ENCODE measurements at regions not wholly inside any gene's neighbourhood (a gene's known extent, or its start where the extent isn't known, plus 50 kb on each side); places are given as distances from the start of the nearest gene placed in this dataset.
"Not testable (repeated sequence)": the region's sequence is repeated elsewhere in the genome, so short reads cannot be mapped to it uniquely, and the experiment has no call there.

DNA sequence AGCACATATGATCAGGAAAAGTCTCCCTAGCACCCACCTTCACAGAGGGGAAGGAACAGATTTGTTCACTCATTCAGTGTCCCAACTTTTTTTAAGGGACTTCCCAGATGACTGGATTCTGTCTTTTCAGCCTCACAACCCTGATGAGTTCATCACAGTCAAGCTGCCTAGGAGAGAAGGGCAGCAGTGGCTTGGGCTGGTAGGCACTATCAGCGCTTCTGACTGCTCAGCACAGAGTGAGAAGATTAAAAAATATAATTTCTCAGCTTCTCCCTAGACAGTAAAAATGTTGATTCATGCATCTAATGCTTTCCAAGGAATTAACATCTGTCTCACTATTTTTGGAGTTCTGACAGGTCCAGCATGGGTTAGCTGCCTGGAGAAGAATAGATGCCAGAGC lies 328.2 kb downstream of the DTHD1 start:
- Histone ChIP-seq H3K9ac (ENCODE audit: low read length) (no peak overlapping the region), H3K27me3 (ENCODE audit: low read depth, low read length) (no peaks in the 10 kb centered on the region)

DNA sequence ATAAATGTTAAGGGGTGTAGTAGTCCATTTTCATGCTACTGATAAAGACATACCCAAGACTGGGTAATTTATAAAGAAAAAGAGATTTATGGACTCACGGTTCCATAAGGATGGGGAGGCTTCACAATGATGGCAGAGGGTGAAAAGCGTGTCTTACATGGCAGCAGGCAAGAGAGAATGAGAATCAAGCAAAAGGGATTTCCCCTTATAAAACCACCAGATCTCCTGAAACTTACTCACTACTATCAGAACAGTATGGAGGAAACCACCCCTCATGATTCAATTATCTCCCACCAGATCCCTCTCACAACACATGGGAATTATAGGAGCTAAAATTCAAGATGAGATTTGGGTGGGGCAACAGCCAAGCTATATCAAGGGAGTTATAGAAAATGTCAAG lies 329.2 kb downstream of the DTHD1 start:
- H3K4me1 ChIP-seq (ENCODE audit: low read length), result peaks cover 5% of the 10 kb centered on the region; the same call in 1 of the 2 replicates
- peaks cover 2% of the 10 kb centered on the region for H3K36me3 ChIP-seq (replicated peaks; ENCODE audit: low read depth, low read length)
- no peaks in the 10 kb centered on the region for H3K27me3 ChIP-seq (ENCODE audit: low read depth, low read length)
- H3K9me3 ChIP-seq (ENCODE audit: insufficient read depth, low read length), result peaks cover 3% of the 10 kb centered on the region; the same call in 1 of the 2 replicates
- H3K79me2 ChIP-seq (ENCODE audit: low read length), result no peaks in the 10 kb centered on the region
- no peak overlapping the region for H3K9ac ChIP-seq (ENCODE audit: low read length)
- no peak overlapping the region for H3K27ac ChIP-seq (ENCODE audit: low read length)
- TF ChIP-seq, protein P1, sequence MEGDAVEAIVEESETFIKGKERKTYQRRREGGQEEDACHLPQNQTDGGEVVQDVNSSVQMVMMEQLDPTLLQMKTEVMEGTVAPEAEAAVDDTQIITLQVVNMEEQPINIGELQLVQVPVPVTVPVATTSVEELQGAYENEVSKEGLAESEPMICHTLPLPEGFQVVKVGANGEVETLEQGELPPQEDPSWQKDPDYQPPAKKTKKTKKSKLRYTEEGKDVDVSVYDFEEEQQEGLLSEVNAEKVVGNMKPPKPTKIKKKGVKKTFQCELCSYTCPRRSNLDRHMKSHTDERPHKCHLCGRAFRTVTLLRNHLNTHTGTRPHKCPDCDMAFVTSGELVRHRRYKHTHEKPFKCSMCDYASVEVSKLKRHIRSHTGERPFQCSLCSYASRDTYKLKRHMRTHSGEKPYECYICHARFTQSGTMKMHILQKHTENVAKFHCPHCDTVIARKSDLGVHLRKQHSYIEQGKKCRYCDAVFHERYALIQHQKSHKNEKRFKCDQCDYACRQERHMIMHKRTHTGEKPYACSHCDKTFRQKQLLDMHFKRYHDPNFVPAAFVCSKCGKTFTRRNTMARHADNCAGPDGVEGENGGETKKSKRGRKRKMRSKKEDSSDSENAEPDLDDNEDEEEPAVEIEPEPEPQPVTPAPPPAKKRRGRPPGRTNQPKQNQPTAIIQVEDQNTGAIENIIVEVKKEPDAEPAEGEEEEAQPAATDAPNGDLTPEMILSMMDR (IDR thresholded peaks at IDR 0.05; ENCODE audit: low read depth, low read length), result no peak
- no peak for TF ChIP-seq EZH2phosphoT487 (IDR thresholded peaks at IDR 0.05; ENCODE audit: low read depth)
- no peak overlapping the region for H2AFZ ChIP-seq (ENCODE audit: low read depth, low read length)
- no peak overlapping the region for H3K4me3 ChIP-seq (ENCODE audit: low read length)
- H3K4me2 ChIP-seq (ENCODE audit: low read length), result no peak overlapping the region
- H4K20me1 ChIP-seq (ENCODE audit: insufficient read depth, low read length), result no peaks in the 10 kb centered on the region

More for the DNA sequence above, 328.2 kb downstream of the DTHD1 start:
- H3K36me3 ChIP-seq (replicated peaks; ENCODE audit: low read depth, low read length), result peaks cover 2% of the 10 kb centered on the region
- no peaks in the 10 kb centered on the region for H4K20me1 ChIP-seq (ENCODE audit: insufficient read depth, low read length)
- H3K4me3 ChIP-seq (ENCODE audit: low read length), result no peak overlapping the region
- no peak for TF ChIP-seq EZH2phosphoT487 (IDR thresholded peaks at IDR 0.05; ENCODE audit: low read depth)
- TF ChIP-seq, protein P1 (IDR thresholded peaks at IDR 0.05; ENCODE audit: low read depth, low read length), result no peak
- peaks cover 5% of the 10 kb centered on the region; the same call in 1 of the 2 replicates for H3K4me1 ChIP-seq (ENCODE audit: low read length)
- H3K4me2 ChIP-seq (ENCODE audit: low read length), result no peak overlapping the region
- H3K9me3 ChIP-seq (ENCODE audit: insufficient read depth, low read length), result peaks cover 3% of the 10 kb centered on the region; the same call in 1 of the 2 replicates
- no peaks in the 10 kb centered on the region for H3K79me2 ChIP-seq (ENCODE audit: low read length)
- H3K27ac ChIP-seq (ENCODE audit: low read length), result no peak overlapping the region
- no peak overlapping the region for H2AFZ ChIP-seq (ENCODE audit: low read depth, low read length)

- not testable (repeated sequence) for H3K27ac ChIP-seq (ENCODE audit: low read length); H3K9ac ChIP-seq (ENCODE audit: low read length); H3K9me3 ChIP-seq (ENCODE audit: insufficient read depth, low read length); H3K79me2 ChIP-seq (ENCODE audit: low read length); H4K20me1 ChIP-seq (ENCODE audit: insufficient read depth, low read length); H3K27me3 ChIP-seq (ENCODE audit: low read depth, low read length); H2AFZ ChIP-seq (ENCODE audit: low read depth, low read length); H3K4me1 ChIP-seq (ENCODE audit: low read length); H3K4me2 ChIP-seq (ENCODE audit: low read length); H3K36me3 ChIP-seq (replicated peaks; ENCODE audit: low read depth, low read length); H3K4me3 ChIP-seq (ENCODE audit: low read length)
Measured at GRCh38 chr4:36613142-36613541, 331.7 kb downstream of the DTHD1 start.

- Histone ChIP-seq H3K79me2 (ENCODE audit: low read length) (no peaks in the 10 kb centered on the region), H3K4me1 (ENCODE audit: low read length) (peaks cover 5% of the 10 kb centered on the region; the same call in 1 of the 2 replicates), H4K20me1 (ENCODE audit: insufficient read depth, low read length) (no peaks in the 10 kb centered on the region), H3K27ac (ENCODE audit: low read length) (no peak overlapping the region), H3K36me3 (replicated peaks; ENCODE audit: low read depth, low read length) (peaks cover 2% of the 10 kb centered on the region), H3K9ac (ENCODE audit: low read length) (no peak overlapping the region), H3K27me3 (ENCODE audit: low read depth, low read length) (no peaks in the 10 kb centered on the region), H3K9me3 (ENCODE audit: insufficient read depth, low read length) (peaks cover 3% of the 10 kb centered on the region; the same call in 1 of the 2 replicates), H2AFZ (ENCODE audit: low read depth, low read length) (no peak overlapping the region), H3K4me3 (ENCODE audit: low read length) (no peak overlapping the region), H3K4me2 (ENCODE audit: low read length) (no peak overlapping the region)
- TF ChIP-seq, protein P1 (IDR thresholded peaks at IDR 0.05; ENCODE audit: low read depth, low read length), result no peak
- TF ChIP-seq EZH2phosphoT487 (IDR thresholded peaks at IDR 0.05; ENCODE audit: low read depth), result no peak
Measured at GRCh38 chr4:36614011-36614410, 332.6 kb downstream of the DTHD1 start.

GRCh38 chr4:36618102-36618501 lies 336.7 kb downstream of the DTHD1 start:
- no peak overlapping the region for H3K4me2 ChIP-seq (ENCODE audit: low read length)
- no peaks in the 10 kb centered on the region for H3K36me3 ChIP-seq (replicated peaks; ENCODE audit: low read depth, low read length)
- no peak overlapping the region for H3K27ac ChIP-seq (ENCODE audit: low read length)

More at GRCh38 chr4:36618102-36618501, 336.7 kb downstream of the DTHD1 start:
- Histone ChIP-seq H3K9me3 (ENCODE audit: insufficient read depth, low read length) (no peaks in the 10 kb centered on the region), H3K27me3 (ENCODE audit: low read depth, low read length) (no peaks in the 10 kb centered on the region), H3K4me1 (ENCODE audit: low read length) (no peaks in the 10 kb centered on the region), H3K79me2 (ENCODE audit: low read length) (no peaks in the 10 kb centered on the region), H4K20me1 (ENCODE audit: insufficient read depth, low read length) (no peaks in the 10 kb centered on the region), H3K9ac (ENCODE audit: low read length) (no peak overlapping the region), H2AFZ (ENCODE audit: low read depth, low read length) (no peak overlapping the region), H3K4me3 (ENCODE audit: low read length) (no peak overlapping the region)
- no peak for TF ChIP-seq EZH2phosphoT487 (IDR thresholded peaks at IDR 0.05; ENCODE audit: low read depth)
- TF ChIP-seq, protein P1 (IDR thresholded peaks at IDR 0.05; ENCODE audit: low read depth, low read length), result no peak
